GM21723 (cell line): ENCODE measurements at regions not wholly inside any gene's neighbourhood (a gene's known extent, or its start where the extent isn't known, plus 50 kb on each side); places are given as distances from the start of the nearest gene placed in this dataset.

ENCODE experiments used
- ATAC-seq: cut with Tn5 transposase; IDR thresholded peaks from one replicate; pipeline ENCODE4 v1.9.1; 2021; ENCODE audit warnings: mild to moderate bottlenecking, moderate library complexity; ENCODE audit not compliant: unreplicated experiment

GRCh38 chr14:32019276-32019675 is 57.8 kb upstream of the ARHGAP5 start:
- no peak for ATAC-seq

GRCh38 chr14:32020882-32021281 is 56.2 kb upstream of the ARHGAP5 start:
- ATAC-seq: no peak

GRCh38 chr14:32021341-32021740 is 55.8 kb upstream of the ARHGAP5 start:
- no peak for ATAC-seq

DNA sequence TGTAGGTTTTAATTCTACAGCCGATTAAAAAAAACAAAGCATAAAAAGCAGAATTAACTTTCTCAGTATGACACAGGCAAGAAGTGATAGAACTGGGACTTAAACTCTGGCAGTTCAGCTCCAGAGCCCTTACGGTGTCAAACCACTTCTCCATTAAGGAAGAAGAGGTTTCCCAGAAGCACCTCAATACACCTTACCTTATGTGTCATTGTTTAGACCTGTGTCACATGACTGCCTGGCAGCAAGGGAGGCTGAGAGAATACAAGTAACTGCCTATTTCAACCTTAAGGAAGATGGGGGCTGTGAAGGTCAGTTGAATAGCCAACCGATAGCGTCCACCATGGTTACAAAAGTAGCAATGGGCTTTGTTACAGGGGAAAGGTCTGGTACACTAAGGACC is 54.6 kb upstream of the ARHGAP5 start:
- ATAC-seq: no peak

GRCh38 chr14:32022938-32023466 is 54.1 kb upstream of the ARHGAP5 start:
- ATAC-seq: no peak

GRCh38 chr14:32023540-32023939 is 53.6 kb upstream of the ARHGAP5 start:
- ATAC-seq: no peak

GRCh38 chr14:32027255-32027939 is 49.7 kb upstream of the ARHGAP5 start:
- no peak for ATAC-seq
